LNCAP (cell line): ENCODE measurements at regions not wholly inside any gene's neighbourhood (a gene's known extent, or its start where the extent isn't known, plus 50 kb on each side); places are given as distances from the start of the nearest gene placed in this dataset.

Experiments used
- CTCF ChIP-seq: fragments of 450-650 bp; IDR thresholded peaks from 2 replicates; pipeline ENCODE4 v1.5.1; 2017; ENCODE audit warnings: mild to moderate bottlenecking

DNA sequence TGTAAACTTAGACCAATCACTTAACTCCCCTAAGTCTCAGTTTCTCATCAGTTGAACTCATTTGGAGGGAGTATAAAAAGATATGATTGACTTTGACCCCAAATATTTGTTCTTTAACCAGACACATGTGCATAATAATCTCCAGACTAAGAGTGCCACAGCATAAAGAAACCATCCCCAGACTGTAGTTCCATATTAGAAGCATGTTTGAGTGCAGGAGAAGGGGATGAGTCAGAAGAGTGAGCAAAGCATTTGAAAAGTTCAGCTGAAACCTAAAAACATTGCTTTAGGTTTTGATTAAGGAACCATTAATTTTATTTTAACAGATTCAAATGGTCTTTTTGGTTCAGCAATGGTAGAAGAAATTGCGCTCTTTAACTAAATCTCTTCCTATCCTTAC lies 654.8 kb downstream of the UTRN start:
- TF ChIP-seq CTCF, result no peak

- TF ChIP-seq CTCF, result no peak
These were observed 659.0 kb downstream of the UTRN start for GRCh38 chr6:144944106-144944505.

DNA sequence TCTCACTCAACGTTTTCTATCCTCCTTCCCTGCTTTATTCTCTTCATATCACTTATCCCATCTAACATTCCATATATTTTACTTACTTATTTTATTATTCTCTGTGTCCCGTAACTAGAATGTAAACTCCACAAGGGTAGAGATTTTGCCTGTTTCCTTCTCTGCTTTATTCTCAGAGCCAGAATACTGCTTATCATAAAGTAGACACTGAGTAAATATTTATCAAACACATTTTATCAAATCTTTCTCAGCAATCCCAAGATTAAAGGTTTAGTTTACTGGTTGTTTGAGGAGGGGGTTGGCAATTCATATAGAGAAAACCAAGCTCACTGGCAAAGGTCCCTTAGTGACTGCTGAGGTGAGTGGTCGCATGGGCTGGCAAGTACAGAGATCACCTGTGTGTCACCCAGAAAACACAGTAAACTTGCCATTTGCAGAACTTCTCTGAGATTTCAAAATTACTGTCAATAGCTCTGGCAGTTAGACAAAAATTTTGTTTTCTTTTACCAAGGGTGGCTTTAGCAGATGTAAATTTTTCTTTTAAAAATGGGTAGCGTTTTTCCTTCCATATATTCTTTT lies 662.4 kb downstream of the UTRN start:
- TF ChIP-seq CTCF, result no peak

DNA sequence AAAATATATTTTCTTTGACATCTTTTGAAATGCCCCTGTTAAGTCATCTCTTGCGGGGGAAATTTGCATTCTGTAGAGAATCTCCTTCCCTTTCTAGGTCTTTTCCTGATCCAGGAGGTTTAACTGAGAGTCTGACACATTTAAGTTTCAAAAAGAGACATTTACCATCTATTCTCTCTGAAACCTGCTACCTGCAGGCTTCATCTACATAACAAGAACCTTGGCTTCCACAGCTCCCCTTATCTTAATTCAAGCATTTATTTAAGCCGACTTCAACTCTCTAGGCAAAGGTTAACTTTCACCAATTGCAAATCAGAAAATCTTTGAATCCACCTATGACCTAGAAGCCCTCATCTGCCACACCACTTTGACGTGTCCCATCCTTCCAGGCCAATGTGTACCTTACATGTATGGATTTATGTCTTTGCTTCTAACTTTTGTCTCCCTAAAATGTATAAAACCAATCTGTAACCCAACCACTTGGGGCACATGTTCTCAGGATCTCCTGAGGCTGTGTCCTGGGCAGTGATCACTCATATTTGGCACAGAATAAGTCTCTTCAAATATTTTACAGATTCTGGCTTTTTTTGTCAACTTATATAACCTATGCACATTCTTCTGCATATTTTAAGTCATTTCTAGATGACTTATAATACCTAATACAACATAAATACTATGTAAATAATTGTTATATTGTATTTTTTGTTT lies 666.7 kb downstream of the UTRN start:
- no peak for TF ChIP-seq CTCF

- no peak for TF ChIP-seq CTCF
These were observed 667.5 kb downstream of the UTRN start for GRCh38 chr6:144952456-144953240.

DNA sequence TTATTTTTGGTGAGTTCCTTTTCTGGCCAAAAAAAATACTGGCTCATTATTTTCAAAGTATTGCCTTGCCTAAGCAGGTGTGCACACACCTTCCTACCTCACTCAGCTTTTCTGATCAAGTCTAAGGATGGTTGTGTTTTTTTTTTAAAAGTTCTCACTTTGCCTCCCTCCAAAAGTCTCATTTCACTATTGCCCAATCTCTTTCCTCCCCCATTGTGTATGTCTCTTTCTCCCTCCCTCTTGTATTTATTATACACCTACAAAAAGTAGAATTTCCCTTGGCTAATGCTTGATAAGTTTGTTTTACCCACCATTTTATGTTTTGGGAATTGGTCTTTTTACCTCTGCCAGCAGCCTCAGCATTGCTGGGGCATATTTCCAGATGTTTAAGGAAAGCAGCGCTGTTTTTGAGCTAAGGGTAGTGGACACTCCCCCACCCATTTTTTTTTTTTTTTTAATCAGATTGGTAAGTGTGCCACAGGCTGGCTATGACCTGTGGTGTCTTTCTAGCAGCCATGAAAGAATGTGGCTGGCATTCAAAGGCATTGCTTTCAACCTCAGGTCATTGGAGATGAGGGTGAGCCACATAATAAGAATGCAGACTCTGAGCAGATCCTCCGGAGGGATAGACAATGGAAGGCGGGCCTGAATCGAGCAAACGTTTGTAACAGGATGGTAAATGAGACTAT lies 668.6 kb downstream of the UTRN start:
- TF ChIP-seq CTCF, result no peak

- TF ChIP-seq CTCF, result no peak
These were observed 669.1 kb downstream of the UTRN start for GRCh38 chr6:144954241-144954556.
